ENCODE measurements at regions not wholly inside any gene's neighbourhood (a gene's known extent, or its start where the extent isn't known, plus 50 kb on each side); places are given as distances from the start of the nearest gene placed in this dataset.

GRCh38 chr16:26374279-26374925 lies 682.6 kb downstream of the HS3ST4 start:
- H3K79me2 ChIP-seq (ENCODE audit: insufficient read depth, low read length): no peaks in the 10 kb centered on the region
- no peak overlapping the region for H3K9ac ChIP-seq (ENCODE audit: low read depth, low read length)
- H3K36me3 ChIP-seq (ENCODE audit: insufficient read depth, low read length): no peaks in the 10 kb centered on the region
- ATAC-seq (ENCODE audit: insufficient read depth, low read depth): no peak
- no peaks in the 10 kb centered on the region for H3K27me3 ChIP-seq (ENCODE audit: insufficient read depth, low read length, poor library complexity)
- H3K4me1 ChIP-seq (ENCODE audit: insufficient read depth, low read length): no peaks in the 10 kb centered on the region
- no peak for DNase-seq
- no peak overlapping the region for H3K27ac ChIP-seq (ENCODE audit: low read length)
- no peak overlapping the region for H3K4me2 ChIP-seq (ENCODE audit: insufficient read depth, low read length)
- H3K4me3 ChIP-seq (ENCODE audit: low read depth in 1 of 2, low read length in 2 of 2): no peak overlapping the region
- H3K9me3 ChIP-seq (ENCODE audit: insufficient read depth, low read length, severe bottlenecking): peaks cover 6% of the 10 kb centered on the region
- no peak for TF ChIP-seq EZH2 (IDR thresholded peaks at IDR 0.05; ENCODE audit: borderline replicate concordance, low read depth, low read length, severe bottlenecking)
- TF ChIP-seq, protein P1, sequence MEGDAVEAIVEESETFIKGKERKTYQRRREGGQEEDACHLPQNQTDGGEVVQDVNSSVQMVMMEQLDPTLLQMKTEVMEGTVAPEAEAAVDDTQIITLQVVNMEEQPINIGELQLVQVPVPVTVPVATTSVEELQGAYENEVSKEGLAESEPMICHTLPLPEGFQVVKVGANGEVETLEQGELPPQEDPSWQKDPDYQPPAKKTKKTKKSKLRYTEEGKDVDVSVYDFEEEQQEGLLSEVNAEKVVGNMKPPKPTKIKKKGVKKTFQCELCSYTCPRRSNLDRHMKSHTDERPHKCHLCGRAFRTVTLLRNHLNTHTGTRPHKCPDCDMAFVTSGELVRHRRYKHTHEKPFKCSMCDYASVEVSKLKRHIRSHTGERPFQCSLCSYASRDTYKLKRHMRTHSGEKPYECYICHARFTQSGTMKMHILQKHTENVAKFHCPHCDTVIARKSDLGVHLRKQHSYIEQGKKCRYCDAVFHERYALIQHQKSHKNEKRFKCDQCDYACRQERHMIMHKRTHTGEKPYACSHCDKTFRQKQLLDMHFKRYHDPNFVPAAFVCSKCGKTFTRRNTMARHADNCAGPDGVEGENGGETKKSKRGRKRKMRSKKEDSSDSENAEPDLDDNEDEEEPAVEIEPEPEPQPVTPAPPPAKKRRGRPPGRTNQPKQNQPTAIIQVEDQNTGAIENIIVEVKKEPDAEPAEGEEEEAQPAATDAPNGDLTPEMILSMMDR (IDR thresholded peaks at IDR 0.05; ENCODE audit: borderline replicate concordance, extremely low read depth, low read length, poor library complexity, severe bottlenecking): no peak
- no peaks in the 10 kb centered on the region for H4K20me1 ChIP-seq (ENCODE audit: insufficient read depth, low read length)
- H2AFZ ChIP-seq (ENCODE audit: low read depth, low read length): no peak overlapping the region

DNA sequence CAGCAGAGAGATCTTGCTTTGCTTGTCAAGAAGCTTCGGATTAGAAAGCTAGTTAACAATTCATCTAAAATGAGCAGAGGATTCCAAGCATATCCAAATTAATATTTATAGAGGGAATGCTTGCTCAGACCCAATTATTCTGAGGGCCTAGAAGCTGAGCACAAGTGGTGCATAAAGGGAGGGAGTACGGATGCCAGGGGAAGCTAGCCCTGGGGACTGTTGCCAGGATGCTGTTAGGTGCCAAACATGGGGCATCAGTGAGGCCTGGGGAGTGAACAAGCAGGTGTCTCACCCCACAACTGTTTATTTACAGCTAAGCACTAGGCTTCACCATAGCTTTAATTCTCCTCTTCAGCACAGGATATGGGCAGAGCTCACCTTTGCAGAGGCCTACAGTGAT lies 684.1 kb upstream of the C16orf82 start:
- Histone ChIP-seq H3K36me3 (ENCODE audit: insufficient read depth, low read length) (no peaks in the 10 kb centered on the region), H3K9ac (ENCODE audit: low read depth, low read length) (no peak overlapping the region), H3K79me2 (ENCODE audit: insufficient read depth, low read length) (no peaks in the 10 kb centered on the region), H4K20me1 (ENCODE audit: insufficient read depth, low read length) (no peaks in the 10 kb centered on the region), H2AFZ (ENCODE audit: low read depth, low read length) (no peak overlapping the region), H3K4me3 (ENCODE audit: low read depth in 1 of 2, low read length in 2 of 2) (no peak overlapping the region), H3K27ac (ENCODE audit: low read length) (no peak overlapping the region), H3K9me3 (ENCODE audit: insufficient read depth, low read length, severe bottlenecking) (no peaks in the 10 kb centered on the region), H3K4me1 (ENCODE audit: insufficient read depth, low read length) (no peaks in the 10 kb centered on the region), H3K27me3 (ENCODE audit: insufficient read depth, low read length, poor library complexity) (no peaks in the 10 kb centered on the region), H3K4me2 (ENCODE audit: insufficient read depth, low read length) (no peak overlapping the region)
- TF ChIP-seq EZH2 (IDR thresholded peaks at IDR 0.05; ENCODE audit: borderline replicate concordance, low read depth, low read length, severe bottlenecking): no peak
- TF ChIP-seq, protein P1 (IDR thresholded peaks at IDR 0.05; ENCODE audit: borderline replicate concordance, extremely low read depth, low read length, poor library complexity, severe bottlenecking): no peak
- no peak for DNase-seq
- no peak for ATAC-seq (ENCODE audit: insufficient read depth, low read depth)

GRCh38 chr16:26386096-26386495 lies 680.6 kb upstream of the C16orf82 start:
- no peak overlapping the region for H2AFZ ChIP-seq (ENCODE audit: low read depth, low read length)
- DNase-seq: no peak
- no peaks in the 10 kb centered on the region for H3K4me1 ChIP-seq (ENCODE audit: insufficient read depth, low read length)
- no peak overlapping the region for H3K9ac ChIP-seq (ENCODE audit: low read depth, low read length)
- TF ChIP-seq, protein P1 (IDR thresholded peaks at IDR 0.05; ENCODE audit: borderline replicate concordance, extremely low read depth, low read length, poor library complexity, severe bottlenecking): no peak
- TF ChIP-seq EZH2 (IDR thresholded peaks at IDR 0.05; ENCODE audit: borderline replicate concordance, low read depth, low read length, severe bottlenecking): no peak
- no peaks in the 10 kb centered on the region for H3K27me3 ChIP-seq (ENCODE audit: insufficient read depth, low read length, poor library complexity)
- no peaks in the 10 kb centered on the region for H3K79me2 ChIP-seq (ENCODE audit: insufficient read depth, low read length)
- H4K20me1 ChIP-seq (ENCODE audit: insufficient read depth, low read length): no peaks in the 10 kb centered on the region
- no peak overlapping the region for H3K27ac ChIP-seq (ENCODE audit: low read length)
- ATAC-seq (ENCODE audit: insufficient read depth, low read depth): no peak
- no peaks in the 10 kb centered on the region for H3K36me3 ChIP-seq (ENCODE audit: insufficient read depth, low read length)
- no peak overlapping the region for H3K4me2 ChIP-seq (ENCODE audit: insufficient read depth, low read length)
- no peaks in the 10 kb centered on the region for H3K9me3 ChIP-seq (ENCODE audit: insufficient read depth, low read length, severe bottlenecking)
- H3K4me3 ChIP-seq (ENCODE audit: low read depth in 1 of 2, low read length in 2 of 2): no peak overlapping the region

Data from DND-41 (cell line).